HS-5 (cell line): ENCODE measurements at regions not wholly inside any gene's neighbourhood (a gene's known extent, or its start where the extent isn't known, plus 50 kb on each side); places are given as distances from the start of the nearest gene placed in this dataset.

Experiments
- DNase-seq: peaks from one replicate; pipeline ENCODE4 v3.0.0-alpha.2; 2012; ENCODE audit warnings: low read depth

- DNase-seq = no peak
Observed at GRCh38 chr11:101211407-101211975, 81.9 kb upstream of the PGR start.

GRCh38 chr11:101202614-101203013 is 73.0 kb upstream of the PGR start:
- no peak for DNase-seq

- DNase-seq = no peak
Observed at GRCh38 chr11:101199416-101199815, 69.8 kb upstream of the PGR start.

- no peak for DNase-seq
Observed at GRCh38 chr11:101195294-101195693, 65.7 kb upstream of the PGR start.

GRCh38 chr11:101188801-101189200 is 59.2 kb upstream of the PGR start:
- no peak for DNase-seq

GRCh38 chr11:101188173-101188572 is 58.6 kb upstream of the PGR start:
- DNase-seq = no peak

- no peak for DNase-seq
Observed at GRCh38 chr11:101187748-101188147, 58.1 kb upstream of the PGR start.

- DNase-seq = no peak
Observed at GRCh38 chr11:101185985-101186384, 56.4 kb upstream of the PGR start.

- no peak for DNase-seq
Observed at GRCh38 chr11:101182467-101182866, 52.9 kb upstream of the PGR start.

GRCh38 chr11:101180481-101180880 is 50.9 kb upstream of the PGR start:
- DNase-seq = no peak
